ENCODE measurements at regions not wholly inside any gene's neighbourhood (a gene's known extent, or its start where the extent isn't known, plus 50 kb on each side); places are given as distances from the start of the nearest gene placed in this dataset.

GRCh38 chr16:73179705-73180331, 131.9 kb upstream of the ZFHX3 start:
- Histone ChIP-seq H3K27me3 (ENCODE audit: insufficient read depth, poor library complexity, severe bottlenecking) (no peaks in the 10 kb centered on the region), H3K4me3 (ENCODE audit: severe bottlenecking) (no peak overlapping the region), H3K27ac (ENCODE audit: poor library complexity, severe bottlenecking) (no peak overlapping the region), H3K4me1 (ENCODE audit: insufficient read depth, poor library complexity, severe bottlenecking) (peaks cover 5% of the 10 kb centered on the region), H3K9me3 (ENCODE audit: severe bottlenecking) (no peaks in the 10 kb centered on the region), H3K36me3 (ENCODE audit: low read depth) (no peaks in the 10 kb centered on the region)
- no peak for DNase-seq (ENCODE audit: low spot score)
- ATAC-seq (ENCODE audit: low read depth): no peak
- TF ChIP-seq CTCF (IDR thresholded peaks at IDR 0.05; ENCODE audit: poor library complexity, severe bottlenecking): no peak

DNA sequence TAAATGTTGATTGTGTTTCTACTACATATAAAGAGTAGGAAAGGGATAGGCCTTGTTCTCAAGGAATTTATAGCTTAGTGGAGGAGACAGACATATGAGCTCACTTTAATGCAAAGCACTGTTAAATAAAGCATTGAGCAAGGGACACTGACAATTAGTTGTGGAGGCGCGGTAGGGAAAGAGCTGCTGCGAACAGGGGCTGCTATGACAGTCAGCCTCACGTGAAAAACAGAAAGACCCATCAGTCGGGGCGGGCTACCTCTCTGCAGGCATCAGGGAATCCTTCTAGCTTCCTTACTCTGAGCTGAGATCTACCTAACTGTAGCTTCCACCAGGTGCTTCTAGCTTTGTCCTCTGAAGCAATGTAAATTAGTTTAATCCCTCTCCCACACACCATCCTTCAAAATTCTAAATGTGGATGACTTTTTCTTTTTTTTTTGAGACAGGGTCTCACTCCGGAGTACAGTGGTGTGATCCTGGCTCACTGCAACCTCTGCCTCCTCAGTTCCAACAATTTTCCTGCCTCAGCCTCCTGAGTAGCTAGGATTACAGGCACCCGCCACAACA, 129.9 kb upstream of the ZFHX3 start:
- DNase-seq (ENCODE audit: low spot score): no peak
- no peak for TF ChIP-seq CTCF (IDR thresholded peaks at IDR 0.05; ENCODE audit: poor library complexity, severe bottlenecking)

DNA sequence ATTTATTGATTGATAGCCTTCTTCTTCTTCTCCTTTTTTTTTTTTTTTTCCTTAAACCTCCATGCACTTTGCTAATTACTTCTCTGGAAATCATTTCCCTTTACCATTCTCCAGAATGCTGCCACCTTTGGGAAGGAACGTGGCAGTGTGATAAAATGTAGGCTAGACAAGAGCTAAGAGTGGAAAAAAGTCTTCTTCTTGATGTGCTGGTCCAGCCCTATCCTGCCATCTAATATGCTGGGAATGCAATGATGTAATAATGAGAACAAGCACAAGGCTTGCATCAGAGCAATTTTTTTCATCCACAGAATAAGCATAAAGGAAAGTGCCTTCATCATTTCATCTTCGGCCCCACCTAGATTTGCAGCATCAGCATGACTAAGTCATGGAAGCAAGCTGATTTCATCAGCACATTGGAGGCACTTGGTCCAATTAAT, 128.7 kb upstream of the ZFHX3 start:
- DNase-seq (ENCODE audit: low spot score): no peak
- Histone ChIP-seq H3K36me3 (ENCODE audit: low read depth) (no peaks in the 10 kb centered on the region), H3K27ac (ENCODE audit: poor library complexity, severe bottlenecking) (no peak overlapping the region), H3K4me3 (ENCODE audit: severe bottlenecking) (no peak overlapping the region), H3K9me3 (ENCODE audit: severe bottlenecking) (no peaks in the 10 kb centered on the region), H3K4me1 (ENCODE audit: insufficient read depth, poor library complexity, severe bottlenecking) (peaks cover 9% of the 10 kb centered on the region), H3K27me3 (ENCODE audit: insufficient read depth, poor library complexity, severe bottlenecking) (no peaks in the 10 kb centered on the region)
- peak; percentile 77 for TF ChIP-seq CTCF (IDR thresholded peaks at IDR 0.05; ENCODE audit: poor library complexity, severe bottlenecking)
- peak; percentile 96 for ATAC-seq (ENCODE audit: low read depth)

More for the DNA sequence above, 129.9 kb upstream of the ZFHX3 start:
- ATAC-seq (ENCODE audit: low read depth): no peak
- Histone ChIP-seq H3K4me3 (ENCODE audit: severe bottlenecking) (no peak overlapping the region), H3K9me3 (ENCODE audit: severe bottlenecking) (no peaks in the 10 kb centered on the region), H3K27me3 (ENCODE audit: insufficient read depth, poor library complexity, severe bottlenecking) (no peaks in the 10 kb centered on the region), H3K36me3 (ENCODE audit: low read depth) (no peaks in the 10 kb centered on the region), H3K27ac (ENCODE audit: poor library complexity, severe bottlenecking) (no peak overlapping the region), H3K4me1 (ENCODE audit: insufficient read depth, poor library complexity, severe bottlenecking) (peaks cover 5% of the 10 kb centered on the region)

- DNase-seq (ENCODE audit: low spot score) (no peak), ATAC-seq (ENCODE audit: low read depth) (no peak)
- peak; percentile 19 for TF ChIP-seq CTCF (IDR thresholded peaks at IDR 0.05; ENCODE audit: poor library complexity, severe bottlenecking)
- H3K4me1 ChIP-seq (ENCODE audit: insufficient read depth, poor library complexity, severe bottlenecking): peaks cover 9% of the 10 kb centered on the region
- no peaks in the 10 kb centered on the region for H3K27me3 ChIP-seq (ENCODE audit: insufficient read depth, poor library complexity, severe bottlenecking)
- H3K4me3 ChIP-seq (ENCODE audit: severe bottlenecking): no peak overlapping the region
- H3K9me3 ChIP-seq (ENCODE audit: severe bottlenecking): no peaks in the 10 kb centered on the region
- H3K36me3 ChIP-seq (ENCODE audit: low read depth): no peaks in the 10 kb centered on the region
- no peak overlapping the region for H3K27ac ChIP-seq (ENCODE audit: poor library complexity, severe bottlenecking)
Measured at GRCh38 chr16:73172973-73173709, 125.2 kb upstream of the ZFHX3 start.
